Neural cell (in vitro differentiated cells): ENCODE measurements at regions not wholly inside any gene's neighbourhood (a gene's known extent, or its start where the extent isn't known, plus 50 kb on each side); places are given as distances from the start of the nearest gene placed in this dataset.

Source experiments
- EP300 ChIP-seq: fragments of 450-650 bp; conservative IDR thresholded peaks from 2 replicates; pipeline ENCODE4 v1.6.1; 2014; ENCODE audit warnings: antibody characterized with exemption, mild to moderate bottlenecking, moderate library complexity; ENCODE audit not compliant: poor library complexity, severe bottlenecking
- EZH2 ChIP-seq: fragments of 200-600, 300-800 bp; shearing (Covaris generic), sonication (generic); IDR thresholded peaks from 2 replicates; pipeline ENCODE4 v1.6.1; 2014; ENCODE audit warnings: antibody characterized with exemption, low read length, borderline replicate concordance, mild to moderate bottlenecking; ENCODE audit not compliant: insufficient read depth, poor library complexity, severe bottlenecking
- POLR2AphosphoS5 ChIP-seq: IDR thresholded peaks from 2 replicates; pipeline ENCODE4 v1.6.1; 2012
- RAD21 ChIP-seq: fragments of 450-650 bp; conservative IDR thresholded peaks from 2 replicates; pipeline ENCODE4 v1.6.1; 2014; ENCODE audit warnings: antibody characterized with exemption, mild to moderate bottlenecking, moderate library complexity
- TAF1 ChIP-seq: IDR thresholded peaks from 2 replicates; pipeline ENCODE4 v1.6.1; 2012; ENCODE audit warnings: low read depth
- TF ChIP-seq, protein P1 (sequence below): fragments of 450-650 bp; IDR thresholded peaks from 2 replicates; pipeline ENCODE4 v1.5.1; 2014; ENCODE audit warnings: antibody characterized with exemption, mild to moderate bottlenecking, moderate library complexity; ENCODE audit not compliant: poor library complexity, severe bottlenecking

DNA sequence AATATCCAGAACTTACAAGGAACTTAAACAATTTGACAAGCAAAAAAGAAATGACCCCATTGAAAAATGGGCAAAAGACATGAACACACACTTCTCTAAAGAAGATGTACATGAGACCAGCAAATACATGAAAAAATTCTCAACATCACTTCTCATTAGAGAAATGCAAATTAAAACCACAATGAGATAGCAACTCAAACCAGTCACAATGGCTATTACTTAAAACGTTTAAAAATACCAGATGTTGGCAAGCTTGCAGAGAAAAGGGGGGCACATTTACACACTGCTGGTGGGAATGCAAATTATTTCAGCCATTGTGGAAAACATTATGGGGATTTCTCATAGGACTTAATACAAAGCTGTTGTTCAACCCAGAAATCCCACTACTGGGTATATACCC lies 1634.0 kb downstream of the NCAM2 start:
- TF ChIP-seq EZH2 (no peak), POLR2AphosphoS5 (no peak), EP300 (no peak), TAF1 (no peak), RAD21 (no peak)
- TF ChIP-seq, protein P1, sequence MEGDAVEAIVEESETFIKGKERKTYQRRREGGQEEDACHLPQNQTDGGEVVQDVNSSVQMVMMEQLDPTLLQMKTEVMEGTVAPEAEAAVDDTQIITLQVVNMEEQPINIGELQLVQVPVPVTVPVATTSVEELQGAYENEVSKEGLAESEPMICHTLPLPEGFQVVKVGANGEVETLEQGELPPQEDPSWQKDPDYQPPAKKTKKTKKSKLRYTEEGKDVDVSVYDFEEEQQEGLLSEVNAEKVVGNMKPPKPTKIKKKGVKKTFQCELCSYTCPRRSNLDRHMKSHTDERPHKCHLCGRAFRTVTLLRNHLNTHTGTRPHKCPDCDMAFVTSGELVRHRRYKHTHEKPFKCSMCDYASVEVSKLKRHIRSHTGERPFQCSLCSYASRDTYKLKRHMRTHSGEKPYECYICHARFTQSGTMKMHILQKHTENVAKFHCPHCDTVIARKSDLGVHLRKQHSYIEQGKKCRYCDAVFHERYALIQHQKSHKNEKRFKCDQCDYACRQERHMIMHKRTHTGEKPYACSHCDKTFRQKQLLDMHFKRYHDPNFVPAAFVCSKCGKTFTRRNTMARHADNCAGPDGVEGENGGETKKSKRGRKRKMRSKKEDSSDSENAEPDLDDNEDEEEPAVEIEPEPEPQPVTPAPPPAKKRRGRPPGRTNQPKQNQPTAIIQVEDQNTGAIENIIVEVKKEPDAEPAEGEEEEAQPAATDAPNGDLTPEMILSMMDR, result no peak
